ENCODE measurements at regions not wholly inside any gene's neighbourhood (a gene's known extent, or its start where the extent isn't known, plus 50 kb on each side); places are given as distances from the start of the nearest gene placed in this dataset.

DNA sequence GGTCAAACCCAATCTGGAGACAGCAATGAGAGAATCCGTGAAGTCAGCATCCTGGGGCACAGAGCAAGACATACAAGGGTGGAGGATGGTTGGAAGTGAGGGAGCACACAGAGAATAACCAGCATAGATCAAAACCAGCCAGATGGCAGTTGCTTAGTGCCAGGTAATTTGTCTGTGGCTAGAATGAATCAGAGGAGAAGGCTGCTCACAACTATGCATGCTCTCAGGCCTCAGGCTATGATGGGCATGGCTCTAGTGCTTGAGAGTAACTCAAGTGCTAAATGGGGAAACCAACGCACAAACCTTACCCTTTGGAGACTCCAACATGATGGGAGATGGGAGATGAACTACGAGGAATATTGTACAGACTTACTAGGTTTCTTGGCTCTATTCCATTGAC, 160.8 kb downstream of the DMRT2 start:
- TF ChIP-seq, protein P1, sequence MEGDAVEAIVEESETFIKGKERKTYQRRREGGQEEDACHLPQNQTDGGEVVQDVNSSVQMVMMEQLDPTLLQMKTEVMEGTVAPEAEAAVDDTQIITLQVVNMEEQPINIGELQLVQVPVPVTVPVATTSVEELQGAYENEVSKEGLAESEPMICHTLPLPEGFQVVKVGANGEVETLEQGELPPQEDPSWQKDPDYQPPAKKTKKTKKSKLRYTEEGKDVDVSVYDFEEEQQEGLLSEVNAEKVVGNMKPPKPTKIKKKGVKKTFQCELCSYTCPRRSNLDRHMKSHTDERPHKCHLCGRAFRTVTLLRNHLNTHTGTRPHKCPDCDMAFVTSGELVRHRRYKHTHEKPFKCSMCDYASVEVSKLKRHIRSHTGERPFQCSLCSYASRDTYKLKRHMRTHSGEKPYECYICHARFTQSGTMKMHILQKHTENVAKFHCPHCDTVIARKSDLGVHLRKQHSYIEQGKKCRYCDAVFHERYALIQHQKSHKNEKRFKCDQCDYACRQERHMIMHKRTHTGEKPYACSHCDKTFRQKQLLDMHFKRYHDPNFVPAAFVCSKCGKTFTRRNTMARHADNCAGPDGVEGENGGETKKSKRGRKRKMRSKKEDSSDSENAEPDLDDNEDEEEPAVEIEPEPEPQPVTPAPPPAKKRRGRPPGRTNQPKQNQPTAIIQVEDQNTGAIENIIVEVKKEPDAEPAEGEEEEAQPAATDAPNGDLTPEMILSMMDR (IDR thresholded peaks at IDR 0.05; ENCODE audit: poor library complexity): no peak
- TF ChIP-seq EZH2phosphoT487 (IDR thresholded peaks at IDR 0.05; ENCODE audit: low read depth, severe bottlenecking, unreplicated experiment) (no peak), EZH2 (IDR thresholded peaks at IDR 0.05; ENCODE audit: borderline replicate concordance) (no peak)

Data from hepatocyte (in vitro differentiated cells).